Testis (tissue), 2 donors: ENCODE measurements at regions not wholly inside any gene's neighbourhood (a gene's known extent, or its start where the extent isn't known, plus 50 kb on each side); places are given as distances from the start of the nearest gene placed in this dataset.

Experiments used
- CTCF ChIP-seq, 3 experiments: fragments of 450-650 bp in 2 of 3; fragments of 200-600 bp in 1 of 3; sonication (generic) in 1 of 3; IDR thresholded peaks; one replicate each; pipeline ENCODE4 v1.5.1; 2016 to 2019; ENCODE audit warnings: antibody characterized with exemption in 3 of 3, mild to moderate bottlenecking in 2 of 3, moderate library complexity in 1 of 3
- POLR2A ChIP-seq: fragments of 450-650 bp; IDR thresholded peaks from one replicate; pipeline ENCODE4 v1.6.1; 2017; ENCODE audit warnings: antibody characterized with exemption, mild to moderate bottlenecking, moderate library complexity

DNA sequence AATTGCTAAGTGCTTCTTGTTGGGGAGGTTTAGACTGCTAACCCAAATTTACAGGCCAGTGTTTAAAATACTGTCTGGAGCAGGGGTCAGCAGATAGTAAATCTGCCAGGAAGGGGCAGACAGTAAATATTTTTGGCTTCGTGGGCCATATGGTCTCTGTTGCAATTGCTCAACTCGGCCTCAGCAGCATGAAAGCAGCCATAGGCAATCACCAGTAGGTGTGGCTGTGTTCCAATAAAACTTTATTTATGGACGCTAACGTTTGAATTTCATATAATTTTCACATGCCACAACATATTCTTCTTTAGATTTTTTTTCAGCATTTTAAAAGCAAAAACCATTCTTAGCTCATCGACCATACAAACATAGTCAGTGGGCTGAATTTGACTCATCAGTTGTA is 172.7 kb downstream of the BRINP2 start:
- TF ChIP-seq CTCF (IDR thresholded peaks at IDR 0.05) (no peak), POLR2A (no peak)
